GM18499 (cell line): ENCODE measurements at regions not wholly inside any gene's neighbourhood (a gene's known extent, or its start where the extent isn't known, plus 50 kb on each side); places are given as distances from the start of the nearest gene placed in this dataset.

Experiments used
- ATAC-seq: cut with Tn5 transposase; IDR thresholded peaks from one replicate; pipeline ENCODE4 v1.9.1; 2021; ENCODE audit warnings: moderate number of reproducible peaks; ENCODE audit not compliant: insufficient read depth, unreplicated experiment

GRCh38 chr16:55955424-55955823 is 80.3 kb upstream of the CES5A start:
- ATAC-seq = no peak

- no peak for ATAC-seq
These were observed 79.7 kb upstream of the CES5A start for GRCh38 chr16:55954906-55955305.

- ATAC-seq = no peak
These were observed 74.3 kb upstream of the CES5A start for GRCh38 chr16:55949518-55949917.

- ATAC-seq = no peak
These were observed 73.1 kb upstream of the CES5A start for GRCh38 chr16:55948230-55948629.

- ATAC-seq = no peak
These were observed 72.2 kb upstream of the CES5A start for GRCh38 chr16:55947366-55947765.

GRCh38 chr16:55944377-55944802 is 69.2 kb upstream of the CES5A start:
- ATAC-seq = no peak

- no peak for ATAC-seq
These were observed 68.1 kb upstream of the CES5A start for GRCh38 chr16:55943267-55943666.

- ATAC-seq = no peak
These were observed 67.6 kb upstream of the CES5A start for GRCh38 chr16:55942821-55943220.

GRCh38 chr16:55941552-55941951 is 66.4 kb upstream of the CES5A start:
- ATAC-seq = no peak

- ATAC-seq = no peak
These were observed 63.0 kb upstream of the CES5A start for GRCh38 chr16:55938126-55938525.

- no peak for ATAC-seq
These were observed 57.9 kb upstream of the CES5A start for GRCh38 chr16:55933038-55933437.

- ATAC-seq = no peak
These were observed 54.9 kb upstream of the CES5A start for GRCh38 chr16:55930036-55930435.

GRCh38 chr16:55929181-55929580 is 54.0 kb upstream of the CES5A start:
- ATAC-seq = no peak

- no peak for ATAC-seq
These were observed 50.1 kb upstream of the CES5A start for GRCh38 chr16:55925242-55925641.
